OCI-LY7 (cell line): ENCODE measurements at regions not wholly inside any gene's neighbourhood (a gene's known extent, or its start where the extent isn't known, plus 50 kb on each side); places are given as distances from the start of the nearest gene placed in this dataset.

Experiments
- BruUV-seq: library from RNA; stranded (reverse); fragments of 400-500 nt; replicated peaks from 2 replicates; lab custom pipeline; 2021; lab: Mats Ljungman, UMichigan
- CTCF ChIA-PET: fragments of 300-600 bp; sonication (Branson Sonifier 250); formaldehyde crosslinking; loops from one replicate; lab custom pipeline; 2022; ENCODE audit warnings: antibody characterized with exemption; ENCODE audit not compliant: unreplicated experiment; lab: Charles Lee
- POLR2A ChIA-PET: fragments of 300-600 bp; sonication (Branson Sonifier 250); formaldehyde crosslinking; loops from one replicate; lab custom pipeline; 2022; ENCODE audit warnings: antibody characterized with exemption; lab: Charles Lee
- DNase-seq: peaks from one replicate; pipeline ENCODE4 v3.0.0-alpha.2; 2015; ENCODE audit warnings: low spot score
- H2AFZ ChIP-seq: fragments of 200-600 bp; sonication (generic), shearing (Covaris generic); 2 replicates; pipeline ENCODE4 v1.6.1; 2014; ENCODE audit warnings: mild to moderate bottlenecking, antibody characterized with exemption, low read length, moderate library complexity
- H3K27ac ChIP-seq: fragments of 200-600 bp; sonication (generic); 2 replicates; pipeline ENCODE4 v1.5.1; 2014; ENCODE audit warnings: mixed run types, low read depth, mild to moderate bottlenecking, moderate library complexity, low read length, inconsistent platforms; ENCODE audit not compliant: poor library complexity, severe bottlenecking
- H3K36me3 ChIP-seq: fragments of 200-600 bp; sonication (generic); 2 replicates; pipeline ENCODE4 v1.6.1; 2014; ENCODE audit warnings: mild to moderate bottlenecking, antibody characterized with exemption, low read length, moderate library complexity, mixed read lengths; ENCODE audit not compliant: insufficient read depth
- H3K4me1 ChIP-seq: fragments of 200-600 bp; sonication (generic); 2 replicates; pipeline ENCODE4 v1.5.1; 2014; ENCODE audit warnings: mild to moderate bottlenecking, low read length; ENCODE audit not compliant: insufficient read depth, poor library complexity, severe bottlenecking
- H3K4me2 ChIP-seq: fragments of 200-600 bp; sonication (generic); 2 replicates; pipeline ENCODE4 v1.6.1; 2014; ENCODE audit warnings: mild to moderate bottlenecking, low read length
- H3K4me3 ChIP-seq: fragments of 200-600 bp; sonication (generic); 2 replicates; pipeline ENCODE4 v1.5.1; 2014; ENCODE audit warnings: mild to moderate bottlenecking, low read depth, low read length; ENCODE audit not compliant: poor library complexity, severe bottlenecking
- H3K79me2 ChIP-seq: fragments of 200-600 bp; sonication (generic); 2 replicates; pipeline ENCODE4 v1.6.1; 2016; ENCODE audit warnings: low read depth, mild to moderate bottlenecking, low read length, moderate library complexity, mixed read lengths; ENCODE audit not compliant: insufficient read depth
- H3K9me2 ChIP-seq: fragments of 200-600 bp; sonication (generic); 2 replicates; pipeline ENCODE4 v1.6.1; 2016; ENCODE audit warnings: mild to moderate bottlenecking, low read length, mixed read lengths; ENCODE audit not compliant: insufficient read depth
- H3K9me3 ChIP-seq: fragments of 200-600 bp; sonication (generic); 2 replicates; pipeline ENCODE4 v1.6.1; 2014; ENCODE audit warnings: mild to moderate bottlenecking, mixed run types, low read length, mixed read lengths
- H4K20me1 ChIP-seq: fragments of 200-600 bp; sonication (generic); 2 replicates; pipeline ENCODE4 v1.6.1; 2014; ENCODE audit warnings: mild to moderate bottlenecking, antibody characterized with exemption, low read length, moderate library complexity, mixed read lengths; ENCODE audit not compliant: insufficient read depth
- EZH2phosphoT487 ChIP-seq: fragments of 200-600 bp; sonication (generic); IDR thresholded peaks from 2 replicates; pipeline ENCODE4 v1.6.1; 2018; ENCODE audit warnings: low read depth, borderline replicate concordance, mild to moderate bottlenecking, mixed run types, antibody characterized with exemption, low read length, moderate library complexity, mixed read lengths
- intact Hi-C: fragments of 100-400 bp; cut with micrococcal nuclease; formaldehyde crosslinking; loops from one replicate; pipeline ENCODE4 v1.10.0; 2022; ENCODE audit not compliant: unreplicated experiment
- TF ChIP-seq, protein P1 (sequence below): fragments of 200-600 bp; sonication (generic); conservative IDR thresholded peaks from 2 replicates; pipeline ENCODE4 v1.5.1; 2014; ENCODE audit warnings: mild to moderate bottlenecking, antibody characterized with exemption, low read length, moderate library complexity, mixed read lengths

DNA sequence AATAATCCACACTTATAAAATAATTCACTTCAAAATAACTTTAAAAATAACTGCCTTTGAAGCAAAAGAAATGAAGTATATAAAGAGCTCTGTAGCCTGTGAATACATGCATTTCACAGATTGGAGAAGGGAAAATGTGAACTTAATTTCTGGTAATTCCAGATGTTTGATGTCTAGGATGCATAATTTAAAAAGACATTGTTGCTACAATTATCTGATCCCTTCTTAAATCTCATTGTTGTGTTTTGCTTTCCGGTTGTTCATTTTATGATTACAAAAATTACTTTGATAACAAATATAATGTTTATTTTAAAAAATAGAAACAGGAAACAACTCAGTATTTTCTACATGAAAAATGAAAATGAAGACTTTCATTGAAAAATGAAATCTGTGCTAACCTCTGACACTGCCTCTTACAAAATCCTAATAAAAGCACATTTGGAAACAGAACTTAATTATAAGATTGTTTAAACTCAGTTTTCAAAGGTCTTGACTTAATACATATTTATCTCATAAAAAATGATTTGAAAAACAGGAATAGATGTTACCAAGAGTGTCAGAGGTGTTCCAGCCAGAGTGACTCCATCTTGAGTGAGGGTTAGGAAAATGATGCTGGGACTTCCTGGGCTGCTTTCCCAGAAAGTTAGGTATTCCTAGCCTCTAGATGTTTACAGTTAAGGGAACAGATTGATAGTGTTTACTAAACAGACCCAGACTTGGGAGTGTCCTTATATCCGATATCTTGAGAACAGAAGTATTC, 516.6 kb upstream of the SEMA3D start:
- DNase-seq: no peak

DNA sequence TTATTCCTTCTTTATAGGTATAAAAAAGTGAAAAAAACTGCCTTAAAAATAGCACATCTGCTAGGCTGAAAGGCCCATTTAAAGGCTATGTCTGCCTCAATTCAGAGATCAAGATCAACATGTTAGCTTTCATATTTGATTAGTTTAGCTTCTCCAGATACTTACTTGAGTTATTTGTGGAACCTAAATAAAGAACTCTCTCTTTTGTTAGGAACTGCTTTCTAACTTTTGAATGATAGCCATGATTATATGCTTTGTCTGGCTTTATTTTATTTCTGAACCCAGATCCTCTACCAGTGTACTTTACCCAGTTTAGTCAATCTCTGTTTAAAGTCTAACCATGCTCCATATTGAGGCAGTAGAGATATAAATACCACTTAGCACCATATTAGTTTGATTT, 515.5 kb upstream of the SEMA3D start:
- Histone ChIP-seq H3K79me2 (no peaks in the 10 kb centered on the region), H2AFZ (no peak overlapping the region), H3K36me3 (no peaks in the 10 kb centered on the region), H3K4me1 (no peaks in the 10 kb centered on the region), H3K9me3 (no peaks in the 10 kb centered on the region), H4K20me1 (no peaks in the 10 kb centered on the region), H3K4me2 (no peak overlapping the region), H3K4me3 (no peak overlapping the region), H3K27ac (no peak overlapping the region), H3K9me2 (no peaks in the 10 kb centered on the region)
- no peak for DNase-seq
- TF ChIP-seq, protein P1, sequence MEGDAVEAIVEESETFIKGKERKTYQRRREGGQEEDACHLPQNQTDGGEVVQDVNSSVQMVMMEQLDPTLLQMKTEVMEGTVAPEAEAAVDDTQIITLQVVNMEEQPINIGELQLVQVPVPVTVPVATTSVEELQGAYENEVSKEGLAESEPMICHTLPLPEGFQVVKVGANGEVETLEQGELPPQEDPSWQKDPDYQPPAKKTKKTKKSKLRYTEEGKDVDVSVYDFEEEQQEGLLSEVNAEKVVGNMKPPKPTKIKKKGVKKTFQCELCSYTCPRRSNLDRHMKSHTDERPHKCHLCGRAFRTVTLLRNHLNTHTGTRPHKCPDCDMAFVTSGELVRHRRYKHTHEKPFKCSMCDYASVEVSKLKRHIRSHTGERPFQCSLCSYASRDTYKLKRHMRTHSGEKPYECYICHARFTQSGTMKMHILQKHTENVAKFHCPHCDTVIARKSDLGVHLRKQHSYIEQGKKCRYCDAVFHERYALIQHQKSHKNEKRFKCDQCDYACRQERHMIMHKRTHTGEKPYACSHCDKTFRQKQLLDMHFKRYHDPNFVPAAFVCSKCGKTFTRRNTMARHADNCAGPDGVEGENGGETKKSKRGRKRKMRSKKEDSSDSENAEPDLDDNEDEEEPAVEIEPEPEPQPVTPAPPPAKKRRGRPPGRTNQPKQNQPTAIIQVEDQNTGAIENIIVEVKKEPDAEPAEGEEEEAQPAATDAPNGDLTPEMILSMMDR: no peak
- POLR2A ChIA-PET: no interaction called here
- intact Hi-C loops: no loop called here
- BruUV-seq: no TSS peak
- CTCF ChIA-PET: no interaction called here

More for the DNA sequence above, 516.6 kb upstream of the SEMA3D start:
- H3K4me2 ChIP-seq: no peak overlapping the region
- no peaks in the 10 kb centered on the region for H3K9me3 ChIP-seq
- H3K79me2 ChIP-seq: no peaks in the 10 kb centered on the region
- no peak overlapping the region for H3K27ac ChIP-seq
- ChIA-PET CTCF (no interaction called here), POLR2A (no interaction called here)
- H4K20me1 ChIP-seq: no peaks in the 10 kb centered on the region
- no peaks in the 10 kb centered on the region for H3K36me3 ChIP-seq
- H2AFZ ChIP-seq: no peak overlapping the region
- intact Hi-C loops: no loop called here
- no peaks in the 10 kb centered on the region for H3K4me1 ChIP-seq
- no TSS peak for BruUV-seq
- no peaks in the 10 kb centered on the region for H3K9me2 ChIP-seq
- no peak for TF ChIP-seq EZH2phosphoT487
- TF ChIP-seq, protein P1: no peak
- no peak overlapping the region for H3K4me3 ChIP-seq

DNA sequence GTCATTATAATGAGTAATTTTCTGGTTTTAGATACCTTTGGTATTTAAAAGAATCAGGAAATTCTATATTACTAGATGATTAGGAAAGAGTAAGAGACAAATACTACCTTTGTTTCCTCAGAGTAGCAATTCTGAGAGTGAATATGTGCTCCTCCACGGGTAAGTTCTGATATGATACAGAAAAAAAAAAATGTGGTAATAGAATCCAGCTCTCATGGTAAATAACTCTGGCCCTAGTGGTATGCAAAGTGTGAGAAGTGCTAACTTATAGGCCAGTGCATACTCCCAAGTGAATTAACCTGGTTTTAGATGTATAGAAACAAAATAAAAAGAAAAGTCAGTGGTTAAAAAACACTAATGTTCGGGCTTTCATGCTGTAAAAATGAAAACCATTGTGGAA, 512.6 kb upstream of the SEMA3D start:
- TF ChIP-seq, protein P1: no peak
- TF ChIP-seq EZH2phosphoT487: no peak
- POLR2A ChIA-PET: no interaction called here
- H3K4me3 ChIP-seq: no peak overlapping the region
- no peak overlapping the region for H3K4me2 ChIP-seq
- no peaks in the 10 kb centered on the region for H3K79me2 ChIP-seq
- no peak overlapping the region for H2AFZ ChIP-seq
- no peaks in the 10 kb centered on the region for H3K4me1 ChIP-seq
- no peak overlapping the region for H3K27ac ChIP-seq
- H3K9me2 ChIP-seq: no peaks in the 10 kb centered on the region
- no peak for DNase-seq
- no peaks in the 10 kb centered on the region for H3K36me3 ChIP-seq
- CTCF ChIA-PET: no interaction called here
- intact Hi-C loops: no loop called here
- H4K20me1 ChIP-seq: no peaks in the 10 kb centered on the region
- H3K9me3 ChIP-seq: no peaks in the 10 kb centered on the region
- BruUV-seq: no TSS peak
